Esophagus muscularis mucosa (tissue), 4 donors: ENCODE measurements at regions not wholly inside any gene's neighbourhood (a gene's known extent, or its start where the extent isn't known, plus 50 kb on each side); places are given as distances from the start of the nearest gene placed in this dataset.

ENCODE experiments used
- DNase-seq: peaks from one replicate; pipeline ENCODE4 v3.0.0-alpha.2; 2017; ENCODE audit errors: extremely low spot score
- H3K27ac ChIP-seq, 4 donors: fragments of 200-600 bp; sonication (generic); replicated peaks in 1 of 4; 1 replicate in 3 of 4; 2 replicates in 1 of 4; pipeline ENCODE4 v1.5.1; 2016 to 2019; ENCODE audit warnings: mild to moderate bottlenecking in 1 of 4
- H3K27me3 ChIP-seq, 4 donors: fragments of 200-600 bp; sonication (generic); one replicate each; pipeline versions ENCODE4 v1.5.1 to v1.6.0; 2016 to 2019
- H3K36me3 ChIP-seq, 4 donors: fragments of 200-600 bp; sonication (generic); one replicate each; pipeline ENCODE4 v1.5.1; 2016 to 2019
- H3K4me1 ChIP-seq, 4 donors: fragments of 200-600 bp; sonication (generic); one replicate each; pipeline ENCODE4 v1.5.1; 2016 to 2019
- H3K4me3 ChIP-seq, 4 donors: fragments of 200-600 bp; sonication (generic); 1 replicate in 2 of 4; 2 replicates in 2 of 4; pipeline ENCODE4 v1.5.1; 2016 to 2019; ENCODE audit warnings: mild to moderate bottlenecking in 4 of 4, moderate library complexity in 1 of 4
- H3K9me3 ChIP-seq, 4 donors: fragments of 200-600 bp; sonication (generic); 1 replicate in 3 of 4; 2 replicates in 1 of 4; pipeline ENCODE4 v1.5.1; 2016 to 2019
- EP300 ChIP-seq: sonication (generic); formaldehyde crosslinking; IDR thresholded peaks from one replicate; pipeline ENCODE4 v1.6.1; 2017; ENCODE audit warnings: antibody characterized with exemption
- POLR2A ChIP-seq: fragments of 450-650 bp; IDR thresholded peaks from one replicate; pipeline ENCODE4 v1.6.1; 2017; ENCODE audit warnings: antibody characterized with exemption, moderate library complexity, mild to moderate bottlenecking, low read depth
- POLR2AphosphoS5 ChIP-seq, 2 donors: sonication (generic); formaldehyde crosslinking; IDR thresholded peaks; one replicate each; pipeline ENCODE4 v1.6.1; 2017; ENCODE audit warnings: antibody characterized with exemption in 2 of 2
- WGBS: methylation state at CpG from one replicate; pipeline ENCODE4 v1.1.5; 2018; 5-methylcytosine and 5-hydroxymethylcytosine counted together
- intact Hi-C: fragments of 100-400 bp; cut with DNase I; formaldehyde crosslinking; loops from one replicate; pipeline ENCODE4 v1.15.1; 2023
- TF ChIP-seq, protein P1 (sequence below), 3 experiments: fragments of 200-600 bp in 2 of 3; fragments of 450-650 bp in 1 of 3; sonication (generic) in 2 of 3; IDR thresholded peaks; one replicate each; pipeline ENCODE4 v1.5.1; 2017 to 2019; ENCODE audit warnings: antibody characterized with exemption in 3 of 3, mild to moderate bottlenecking in 2 of 3, moderate library complexity in 1 of 3

DNA sequence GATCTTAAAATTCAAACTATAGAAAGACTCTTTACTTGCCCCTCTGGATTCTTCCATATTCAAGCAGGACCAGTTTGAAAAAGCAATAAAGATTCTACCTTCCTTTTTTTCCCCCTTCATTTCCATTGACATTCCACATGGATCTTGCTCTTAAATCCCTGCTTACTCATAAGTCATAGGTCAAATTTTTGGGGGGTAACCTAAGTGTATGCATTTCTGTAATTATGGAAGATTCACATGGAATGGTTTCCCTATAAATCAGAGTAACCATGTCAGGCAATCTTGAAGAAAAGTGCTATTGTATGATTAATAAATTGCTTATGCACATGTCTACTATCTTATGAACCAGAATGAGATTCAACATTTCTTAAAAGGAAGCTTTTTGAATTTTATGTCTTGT lies 551.0 kb downstream of the HAO1 start:
- TF ChIP-seq POLR2A (no peak), POLR2AphosphoS5 (IDR thresholded peaks at IDR 0.05) (no peak), EP300 (no peak)
- TF ChIP-seq, protein P1, sequence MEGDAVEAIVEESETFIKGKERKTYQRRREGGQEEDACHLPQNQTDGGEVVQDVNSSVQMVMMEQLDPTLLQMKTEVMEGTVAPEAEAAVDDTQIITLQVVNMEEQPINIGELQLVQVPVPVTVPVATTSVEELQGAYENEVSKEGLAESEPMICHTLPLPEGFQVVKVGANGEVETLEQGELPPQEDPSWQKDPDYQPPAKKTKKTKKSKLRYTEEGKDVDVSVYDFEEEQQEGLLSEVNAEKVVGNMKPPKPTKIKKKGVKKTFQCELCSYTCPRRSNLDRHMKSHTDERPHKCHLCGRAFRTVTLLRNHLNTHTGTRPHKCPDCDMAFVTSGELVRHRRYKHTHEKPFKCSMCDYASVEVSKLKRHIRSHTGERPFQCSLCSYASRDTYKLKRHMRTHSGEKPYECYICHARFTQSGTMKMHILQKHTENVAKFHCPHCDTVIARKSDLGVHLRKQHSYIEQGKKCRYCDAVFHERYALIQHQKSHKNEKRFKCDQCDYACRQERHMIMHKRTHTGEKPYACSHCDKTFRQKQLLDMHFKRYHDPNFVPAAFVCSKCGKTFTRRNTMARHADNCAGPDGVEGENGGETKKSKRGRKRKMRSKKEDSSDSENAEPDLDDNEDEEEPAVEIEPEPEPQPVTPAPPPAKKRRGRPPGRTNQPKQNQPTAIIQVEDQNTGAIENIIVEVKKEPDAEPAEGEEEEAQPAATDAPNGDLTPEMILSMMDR (IDR thresholded peaks at IDR 0.05) = no peak
- DNase-seq = no peak
- Histone ChIP-seq H3K9me3 (no peaks in the 10 kb centered on the region), H3K4me3 (no peak overlapping the region), H3K27ac (no peak overlapping the region), H3K27me3 (no peaks in the 10 kb centered on the region), H3K36me3 (no peaks in the 10 kb centered on the region), H3K4me1 (no peaks in the 10 kb centered on the region)
- intact Hi-C loops = no loop called here

DNA sequence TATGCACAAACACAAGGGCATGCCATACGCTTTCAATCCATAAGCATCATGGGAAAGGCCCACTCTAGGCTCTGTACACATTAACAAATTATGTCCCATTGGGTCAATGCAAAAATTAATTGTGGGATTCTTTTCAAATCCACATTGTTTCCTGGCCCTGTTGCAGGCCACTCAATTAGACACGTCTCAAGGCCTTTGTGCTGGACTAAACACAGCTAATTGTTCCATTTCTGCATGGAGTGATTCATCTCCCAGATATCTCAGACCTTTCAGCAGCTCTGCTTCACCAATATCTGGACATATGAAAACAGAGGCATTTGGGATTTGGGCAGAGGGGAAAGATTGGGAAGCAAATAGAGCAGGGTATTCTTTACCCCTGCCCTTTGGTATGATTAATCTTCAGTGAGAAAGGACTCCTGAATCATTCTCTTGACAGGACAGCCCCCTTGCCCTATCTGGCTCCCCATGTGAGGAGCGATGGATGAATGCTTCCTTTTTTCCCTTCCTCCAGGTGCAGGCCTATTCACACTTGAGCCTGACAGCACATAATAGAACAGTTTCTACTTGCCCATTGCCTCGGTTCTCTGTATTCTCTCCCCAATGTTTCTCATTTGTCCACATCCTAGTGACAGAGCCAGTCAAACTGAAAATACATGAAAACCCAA lies 547.6 kb downstream of the HAO1 start:
- Histone ChIP-seq H3K4me1 (no peaks in the 10 kb centered on the region), H3K27me3 (no peaks in the 10 kb centered on the region), H3K9me3 (peaks cover 0 to 4% (median 0%) of the 10 kb centered on the region in 4 donors), H3K4me3 (no peak overlapping the region), H3K36me3 (no peaks in the 10 kb centered on the region), H3K27ac (no peak overlapping the region)
- DNase-seq = no peak
- intact Hi-C loops = no loop called here
- WGBS = 69% methylated on average over 4 of the region's 4 CpGs
- TF ChIP-seq POLR2AphosphoS5 (IDR thresholded peaks at IDR 0.05) = no peak
- TF ChIP-seq, protein P1 (IDR thresholded peaks at IDR 0.05) = no peak
- TF ChIP-seq POLR2A = no peak
- no peak for TF ChIP-seq EP300

DNA sequence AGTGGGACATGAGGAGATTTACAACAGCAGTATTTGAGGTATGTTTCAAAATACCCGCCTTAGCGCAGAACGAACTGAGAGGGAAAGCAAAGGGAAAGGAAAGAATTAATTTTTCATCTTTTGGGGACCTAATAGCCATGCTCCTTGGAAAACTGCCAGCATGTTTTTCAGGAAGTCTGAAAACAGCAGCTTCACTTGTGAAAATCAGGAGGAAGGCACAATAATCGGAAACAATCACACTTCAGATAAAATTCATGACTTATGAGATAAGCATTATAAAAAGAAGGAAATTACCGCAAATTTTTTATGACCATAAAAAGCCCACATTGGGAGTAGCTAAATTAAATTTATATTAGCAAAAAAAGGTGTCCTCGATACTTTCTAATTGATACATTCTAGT lies 541.1 kb downstream of the HAO1 start:
- H3K4me1 ChIP-seq = peaks cover 0 to 3% (median 0%) of the 10 kb centered on the region in 4 donors
- intact Hi-C loops = no loop called here
- DNase-seq = no peak
- no peaks in the 10 kb centered on the region for H3K27me3 ChIP-seq
- WGBS = 61% methylated on average over 6 of the region's 6 CpGs
- peaks cover 0 to 4% (median 0%) of the 10 kb centered on the region in 4 donors for H3K9me3 ChIP-seq
- H3K27ac ChIP-seq = no peak overlapping the region
- TF ChIP-seq, protein P1 (IDR thresholded peaks at IDR 0.05) = no peak
- no peak for TF ChIP-seq EP300
- TF ChIP-seq POLR2AphosphoS5 (IDR thresholded peaks at IDR 0.05) = no peak
- no peak for TF ChIP-seq POLR2A
- H3K4me3 ChIP-seq = no peak overlapping the region
- no peaks in the 10 kb centered on the region for H3K36me3 ChIP-seq

DNA sequence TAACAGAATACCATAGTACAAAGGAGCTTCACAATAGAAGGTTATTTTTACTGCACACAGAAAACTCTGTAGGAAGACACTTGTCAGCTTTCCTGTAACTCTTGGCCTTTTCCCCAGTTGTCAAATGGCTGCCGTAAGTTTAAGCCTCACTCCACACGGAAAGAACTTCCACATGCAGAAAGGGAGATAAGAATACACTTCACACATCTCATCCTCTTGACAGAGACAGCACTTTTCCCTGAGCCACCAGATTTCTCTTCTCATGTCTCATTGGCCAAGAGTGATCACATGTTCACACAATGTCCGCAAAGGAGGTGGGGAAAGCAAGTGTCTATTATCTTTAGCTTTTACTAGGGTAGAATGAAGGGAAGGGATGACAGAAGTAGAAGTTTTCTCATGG lies 540.7 kb downstream of the HAO1 start:
- no peaks in the 10 kb centered on the region for H3K27me3 ChIP-seq
- TF ChIP-seq EP300 = no peak
- TF ChIP-seq POLR2A = no peak
- TF ChIP-seq, protein P1 (IDR thresholded peaks at IDR 0.05) = no peak
- no peak for TF ChIP-seq POLR2AphosphoS5 (IDR thresholded peaks at IDR 0.05)
- no peak overlapping the region for H3K27ac ChIP-seq
- peaks cover 0 to 3% (median 0%) of the 10 kb centered on the region in 4 donors for H3K4me1 ChIP-seq
- H3K4me3 ChIP-seq = no peak overlapping the region
- no peak for DNase-seq
- intact Hi-C loops = no loop called here
- H3K36me3 ChIP-seq = no peaks in the 10 kb centered on the region
- 47% methylated on average over 3 of the region's 3 CpGs for WGBS
- peaks cover 0 to 4% (median 0%) of the 10 kb centered on the region in 4 donors for H3K9me3 ChIP-seq

DNA sequence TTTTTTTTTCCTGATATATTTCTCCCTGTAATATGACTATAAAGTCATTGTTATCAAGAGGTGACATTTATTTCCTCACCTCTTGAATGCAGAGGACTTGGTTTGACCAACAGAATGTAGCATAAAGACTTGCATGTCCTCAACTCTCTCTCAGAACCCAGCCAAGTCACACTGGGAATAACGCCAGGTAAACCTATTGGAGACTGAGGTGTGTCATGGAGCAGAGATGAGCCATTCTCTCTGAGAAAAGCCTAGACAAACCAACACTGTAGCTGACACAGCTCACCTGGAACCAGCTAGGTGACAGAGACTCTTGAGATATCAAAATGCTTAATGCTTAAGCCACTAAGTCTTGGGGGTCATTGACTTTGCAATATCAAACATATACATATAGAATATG lies 533.6 kb downstream of the HAO1 start:
- no peak for TF ChIP-seq EP300
- no peak for TF ChIP-seq POLR2A
- TF ChIP-seq, protein P1 (IDR thresholded peaks at IDR 0.05) = no peak
- no peak for TF ChIP-seq POLR2AphosphoS5 (IDR thresholded peaks at IDR 0.05)
- peaks cover 0 to 11% (median 3%) of the 10 kb centered on the region in 4 donors for H3K4me1 ChIP-seq
- H3K4me3 ChIP-seq = no peak overlapping the region
- WGBS = 88% methylated on average over 1 of the region's 1 CpG
- DNase-seq = no peak
- H3K27me3 ChIP-seq = no peaks in the 10 kb centered on the region
- intact Hi-C loops = no loop called here
- H3K36me3 ChIP-seq = no peaks in the 10 kb centered on the region
- H3K9me3 ChIP-seq = no peaks in the 10 kb centered on the region
- H3K27ac ChIP-seq = no peak overlapping the region
